SK-N-SH (cell line): ENCODE measurements at regions not wholly inside any gene's neighbourhood (a gene's known extent, or its start where the extent isn't known, plus 50 kb on each side); places are given as distances from the start of the nearest gene placed in this dataset.

Source experiments
- CTCF ChIA-PET: fragments of 300-600, 350-600 bp; formaldehyde crosslinking; extraction: SDS; loops from one replicate; lab custom pipeline; 2021; lab: Yijun Ruan, JAX
- POLR2A ChIA-PET: fragments of 350-600 bp; sonication (Branson Sonifier 250); formaldehyde crosslinking; extraction: SDS; loops from one replicate; lab custom pipeline; 2020; ENCODE audit warnings: antibody characterized with exemption, inconsistent platforms; lab: Yijun Ruan, JAX
- DNase-seq: peaks from one replicate; pipeline ENCODE4 v3.0.0; 2012
- H2AFZ ChIP-seq: fragments of 200-600 bp; sonication (generic); 2 replicates; pipeline ENCODE4 v1.8.1; 2016; ENCODE audit warnings: antibody characterized with exemption, mild to moderate bottlenecking, low read depth
- H3F3A ChIP-seq: fragments of 200-600 bp; sonication (generic); replicated peaks from 2 replicates; pipeline ENCODE3; 2016; ENCODE audit warnings: antibody characterized with exemption, mild to moderate bottlenecking; ENCODE audit not compliant: insufficient read depth
- H3K27ac ChIP-seq, 2 experiments: fragments of 200-500 bp in 1 of 2; fragments of 200-600 bp in 1 of 2; sonication (Bioruptor generic) in 1 of 2; sonication (generic), shearing (Covaris generic) in 1 of 2; 2 replicates each; pipeline versions ENCODE4 v1.5.1 to v1.6.1; 2014 to 2016; ENCODE audit warnings: low read depth in 2 of 2, inconsistent platforms in 1 of 2, low read length in 1 of 2, mild to moderate bottlenecking in 1 of 2, mixed read lengths in 1 of 2
- H3K27me3 ChIP-seq: fragments of 200-600 bp; sonication (generic), shearing (Covaris generic); 2 replicates; pipeline ENCODE4 v1.6.1; 2016; ENCODE audit warnings: mixed run types; ENCODE audit not compliant: insufficient read depth
- H3K36me3 ChIP-seq, 2 experiments: fragments of 200-500 bp in 1 of 2; fragments of 200-600 bp in 1 of 2; sonication (Bioruptor generic) in 1 of 2; sonication (generic) in 1 of 2; replicated peaks in 1 of 2; 2 replicates each; pipeline versions ENCODE3 to v1.5.1; 2014 to 2016; ENCODE audit warnings: low read length in 1 of 2, mild to moderate bottlenecking in 1 of 2; ENCODE audit not compliant: insufficient read depth in 2 of 2, control insufficient read depth in 1 of 2
- H3K4me1 ChIP-seq, 2 experiments: fragments of 200-500 bp in 1 of 2; fragments of 200-600 bp in 1 of 2; sonication (Bioruptor generic) in 1 of 2; sonication (generic), shearing (Covaris generic) in 1 of 2; 2 replicates each; pipeline versions ENCODE4 v1.5.1 to v1.6.1; 2014 to 2016; ENCODE audit warnings: low read depth in 1 of 2, low read length in 1 of 2, mixed run types in 1 of 2; ENCODE audit not compliant: insufficient read depth in 2 of 2, control insufficient read depth in 1 of 2
- H3K4me2 ChIP-seq: fragments of 200-600 bp; sonication (generic), shearing (Covaris generic); 2 replicates; pipeline ENCODE4 v1.6.1; 2017; ENCODE audit warnings: mixed run types
- H3K4me3 ChIP-seq, 2 experiments: fragments of 200-500 bp in 1 of 2; fragments of 200-600 bp in 1 of 2; sonication (Bioruptor generic) in 1 of 2; sonication (generic), shearing (Covaris generic) in 1 of 2; 2 replicates each; pipeline versions ENCODE4 v1.5.1 to v1.8.1; 2014 to 2016; ENCODE audit warnings: low read depth in 2 of 2, inconsistent platforms in 1 of 2, low read length in 1 of 2, mild to moderate bottlenecking in 1 of 2, mixed read lengths in 1 of 2, moderate library complexity in 1 of 2
- H3K79me2 ChIP-seq: fragments of 200-600 bp; sonication (generic); 2 replicates; pipeline ENCODE4 v1.8.1; 2017; ENCODE audit warnings: mild to moderate bottlenecking; ENCODE audit not compliant: insufficient read depth
- H3K9ac ChIP-seq: fragments of 200-600 bp; sonication (generic); 2 replicates; pipeline ENCODE4 v1.6.1; 2017; ENCODE audit warnings: mixed run types
- H3K9me2 ChIP-seq: fragments of 200-600 bp; sonication (generic); 2 replicates; pipeline ENCODE4 v1.6.1; 2017; ENCODE audit warnings: mixed run types
- H3K9me3 ChIP-seq: fragments of 200-600 bp; sonication (generic); 2 replicates; pipeline ENCODE4 v1.6.1; 2017; ENCODE audit warnings: mixed run types, mild to moderate bottlenecking, moderate library complexity
- H4K20me1 ChIP-seq: fragments of 200-600 bp; sonication (generic); 2 replicates; pipeline ENCODE4 v1.6.1; 2017; ENCODE audit warnings: mild to moderate bottlenecking, mixed run types; ENCODE audit not compliant: insufficient read depth
- CHD2 ChIP-seq: fragments of 150-350 bp; IDR thresholded peaks from 2 replicates; pipeline ENCODE4 v1.6.1; 2018; ENCODE audit warnings: low read length; ENCODE audit not compliant: partially characterized antibody
- ELF1 ChIP-seq: IDR thresholded peaks from 2 replicates; pipeline ENCODE4 v1.4.0; 2012
- EP300 ChIP-seq, 2 experiments: IDR thresholded peaks; 2 replicates each; pipeline versions ENCODE4 v1.4.0 to v1.6.1; 2012; ENCODE audit warnings: borderline replicate concordance in 1 of 2, low read depth in 1 of 2, low read length in 1 of 2
- EZH2phosphoT487 ChIP-seq: fragments of 200-600 bp; sonication (generic); IDR thresholded peaks from 2 replicates; pipeline ENCODE4 v1.6.1; 2017; ENCODE audit warnings: low read depth, mixed run types, mild to moderate bottlenecking, antibody characterized with exemption, moderate library complexity, borderline replicate concordance
- FOSL2 ChIP-seq: IDR thresholded peaks from 2 replicates; pipeline ENCODE4 v1.4.0; 2012; ENCODE audit warnings: low read depth, mild to moderate bottlenecking, moderate library complexity, borderline replicate concordance
- FOXJ3 ChIP-seq: sonication (generic); formaldehyde crosslinking; IDR thresholded peaks from 2 replicates; pipeline ENCODE4 v1.5.1; 2020; ENCODE audit warnings: mild to moderate bottlenecking, missing genetic modification reagents
- FOXM1 ChIP-seq: IDR thresholded peaks from 2 replicates; pipeline ENCODE4 v1.4.0; 2012; ENCODE audit warnings: low read depth, mild to moderate bottlenecking
- GABPA ChIP-seq: IDR thresholded peaks from 2 replicates; pipeline ENCODE4 v1.4.0; 2012; ENCODE audit warnings: low read depth, mild to moderate bottlenecking
- GATA2 ChIP-seq: sonication (generic); formaldehyde crosslinking; IDR thresholded peaks from 2 replicates; pipeline ENCODE4 v1.5.0; 2020; ENCODE audit warnings: mild to moderate bottlenecking, missing genetic modification reagents
- MEF2A ChIP-seq: IDR thresholded peaks from 2 replicates; pipeline ENCODE4 v1.4.0; 2012; ENCODE audit warnings: low read depth, borderline replicate concordance
- MXI1 ChIP-seq: IDR thresholded peaks from 2 replicates; pipeline ENCODE4 v1.6.1; 2012; ENCODE audit warnings: mild to moderate bottlenecking, low read depth, low read length, improper control_type of control experiment
- NFIC ChIP-seq: IDR thresholded peaks from 2 replicates; pipeline ENCODE4 v1.4.0; 2012; ENCODE audit warnings: borderline replicate concordance
- NRF1 ChIP-seq: IDR thresholded peaks from 2 replicates; pipeline ENCODE4 v1.6.1; 2012; ENCODE audit warnings: low read depth, mild to moderate bottlenecking, low read length
- RCOR1 ChIP-seq: fragments of 150-350 bp; IDR thresholded peaks from 2 replicates; pipeline ENCODE4 v1.6.1; 2017; ENCODE audit warnings: antibody characterized with exemption, low read length
- SIN3A ChIP-seq: IDR thresholded peaks from 2 replicates; pipeline ENCODE4 v1.6.1; 2012; ENCODE audit warnings: low read depth, mild to moderate bottlenecking, low read length, moderate library complexity, borderline replicate concordance
- SMC3 ChIP-seq: IDR thresholded peaks from 2 replicates; pipeline ENCODE4 v1.6.1; 2012; ENCODE audit warnings: low read depth, low read length, improper control_type of control experiment
- WGBS: methylation state at CpG from one replicate; pipeline ENCODE4 v1.1.6; 2017; ENCODE audit warnings: low lambda C conversion rate; 5-methylcytosine and 5-hydroxymethylcytosine counted together
- TF ChIP-seq, protein P1 (sequence below): fragments of 150-350 bp; IDR thresholded peaks from 2 replicates; pipeline ENCODE4 v1.6.1; 2016; ENCODE audit warnings: mild to moderate bottlenecking, low read depth, low read length
- TF ChIP-seq, protein P2 (sequence below): IDR thresholded peaks from 2 replicates; pipeline ENCODE4 v1.6.1; 2012; ENCODE audit warnings: mild to moderate bottlenecking, low read depth, low read length, moderate library complexity
- TF ChIP-seq, protein P3 (sequence below): IDR thresholded peaks from 2 replicates; pipeline ENCODE4 v1.4.0; 2012; ENCODE audit warnings: low read depth
- TF ChIP-seq, protein P4 (sequence below): IDR thresholded peaks from 2 replicates; pipeline ENCODE4 v1.4.0; 2012; ENCODE audit warnings: low read depth, borderline replicate concordance

DNA sequence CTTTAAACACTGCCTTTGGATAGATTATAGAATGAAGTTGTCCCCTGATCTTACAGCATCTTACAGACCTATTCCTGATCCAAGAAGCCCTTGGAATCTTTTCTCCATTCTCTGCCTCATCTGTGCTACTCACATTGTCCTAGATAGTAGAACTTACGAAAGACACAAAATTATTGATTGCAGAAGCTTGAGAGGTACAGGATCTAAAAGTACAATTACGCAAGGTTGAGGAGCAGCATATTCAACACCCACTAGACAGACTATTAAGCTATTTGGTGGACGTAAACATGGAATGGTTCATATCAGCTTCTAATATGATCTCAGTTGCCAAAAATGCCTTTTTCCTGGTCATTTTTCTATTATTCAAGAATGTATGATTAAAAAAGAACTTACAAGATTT is 90.5 kb upstream of the SEM1 start:
- Histone ChIP-seq H3K27me3 (no peaks in the 10 kb centered on the region; the same call in 1 of the 2 replicates), H3K36me3 (no peaks in the 10 kb centered on the region), H3K4me3 (no peak overlapping the region), H3F3A (no peaks in the 10 kb centered on the region), H3K4me2 (no peak overlapping the region)
- POLR2A ChIA-PET, result no interaction called here
- WGBS, result 44% methylated on average over 3 of the region's 3 CpGs
- TF ChIP-seq GATA2 (CRISPR knock-in tag) (no peak), SIN3A (no peak), ELF1 (no peak), CHD2 (no peak), NFIC (no peak), NRF1 (no peak), FOXM1 (no peak), MXI1 (no peak), RCOR1 (no peak), SMC3 (no peak), EP300 (IDR thresholded peaks at IDR 0.05; ENCODE audit: borderline replicate concordance in 1 of 2, low read depth in 1 of 2, low read length in 1 of 2) (no peak), MEF2A (no peak), FOXJ3 (CRISPR knock-in tag) (no peak), FOSL2 (no peak), GABPA (no peak), EZH2phosphoT487 (no peak)
- TF ChIP-seq, protein P1, sequence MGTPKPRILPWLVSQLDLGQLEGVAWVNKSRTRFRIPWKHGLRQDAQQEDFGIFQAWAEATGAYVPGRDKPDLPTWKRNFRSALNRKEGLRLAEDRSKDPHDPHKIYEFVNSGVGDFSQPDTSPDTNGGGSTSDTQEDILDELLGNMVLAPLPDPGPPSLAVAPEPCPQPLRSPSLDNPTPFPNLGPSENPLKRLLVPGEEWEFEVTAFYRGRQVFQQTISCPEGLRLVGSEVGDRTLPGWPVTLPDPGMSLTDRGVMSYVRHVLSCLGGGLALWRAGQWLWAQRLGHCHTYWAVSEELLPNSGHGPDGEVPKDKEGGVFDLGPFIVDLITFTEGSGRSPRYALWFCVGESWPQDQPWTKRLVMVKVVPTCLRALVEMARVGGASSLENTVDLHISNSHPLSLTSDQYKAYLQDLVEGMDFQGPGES, result no peak
- TF ChIP-seq, protein P2, sequence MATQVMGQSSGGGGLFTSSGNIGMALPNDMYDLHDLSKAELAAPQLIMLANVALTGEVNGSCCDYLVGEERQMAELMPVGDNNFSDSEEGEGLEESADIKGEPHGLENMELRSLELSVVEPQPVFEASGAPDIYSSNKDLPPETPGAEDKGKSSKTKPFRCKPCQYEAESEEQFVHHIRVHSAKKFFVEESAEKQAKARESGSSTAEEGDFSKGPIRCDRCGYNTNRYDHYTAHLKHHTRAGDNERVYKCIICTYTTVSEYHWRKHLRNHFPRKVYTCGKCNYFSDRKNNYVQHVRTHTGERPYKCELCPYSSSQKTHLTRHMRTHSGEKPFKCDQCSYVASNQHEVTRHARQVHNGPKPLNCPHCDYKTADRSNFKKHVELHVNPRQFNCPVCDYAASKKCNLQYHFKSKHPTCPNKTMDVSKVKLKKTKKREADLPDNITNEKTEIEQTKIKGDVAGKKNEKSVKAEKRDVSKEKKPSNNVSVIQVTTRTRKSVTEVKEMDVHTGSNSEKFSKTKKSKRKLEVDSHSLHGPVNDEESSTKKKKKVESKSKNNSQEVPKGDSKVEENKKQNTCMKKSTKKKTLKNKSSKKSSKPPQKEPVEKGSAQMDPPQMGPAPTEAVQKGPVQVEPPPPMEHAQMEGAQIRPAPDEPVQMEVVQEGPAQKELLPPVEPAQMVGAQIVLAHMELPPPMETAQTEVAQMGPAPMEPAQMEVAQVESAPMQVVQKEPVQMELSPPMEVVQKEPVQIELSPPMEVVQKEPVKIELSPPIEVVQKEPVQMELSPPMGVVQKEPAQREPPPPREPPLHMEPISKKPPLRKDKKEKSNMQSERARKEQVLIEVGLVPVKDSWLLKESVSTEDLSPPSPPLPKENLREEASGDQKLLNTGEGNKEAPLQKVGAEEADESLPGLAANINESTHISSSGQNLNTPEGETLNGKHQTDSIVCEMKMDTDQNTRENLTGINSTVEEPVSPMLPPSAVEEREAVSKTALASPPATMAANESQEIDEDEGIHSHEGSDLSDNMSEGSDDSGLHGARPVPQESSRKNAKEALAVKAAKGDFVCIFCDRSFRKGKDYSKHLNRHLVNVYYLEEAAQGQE, result no peak
- TF ChIP-seq, protein P3, sequence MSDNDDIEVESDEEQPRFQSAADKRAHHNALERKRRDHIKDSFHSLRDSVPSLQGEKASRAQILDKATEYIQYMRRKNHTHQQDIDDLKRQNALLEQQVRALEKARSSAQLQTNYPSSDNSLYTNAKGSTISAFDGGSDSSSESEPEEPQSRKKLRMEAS, result no peak
- TF ChIP-seq, protein P4, sequence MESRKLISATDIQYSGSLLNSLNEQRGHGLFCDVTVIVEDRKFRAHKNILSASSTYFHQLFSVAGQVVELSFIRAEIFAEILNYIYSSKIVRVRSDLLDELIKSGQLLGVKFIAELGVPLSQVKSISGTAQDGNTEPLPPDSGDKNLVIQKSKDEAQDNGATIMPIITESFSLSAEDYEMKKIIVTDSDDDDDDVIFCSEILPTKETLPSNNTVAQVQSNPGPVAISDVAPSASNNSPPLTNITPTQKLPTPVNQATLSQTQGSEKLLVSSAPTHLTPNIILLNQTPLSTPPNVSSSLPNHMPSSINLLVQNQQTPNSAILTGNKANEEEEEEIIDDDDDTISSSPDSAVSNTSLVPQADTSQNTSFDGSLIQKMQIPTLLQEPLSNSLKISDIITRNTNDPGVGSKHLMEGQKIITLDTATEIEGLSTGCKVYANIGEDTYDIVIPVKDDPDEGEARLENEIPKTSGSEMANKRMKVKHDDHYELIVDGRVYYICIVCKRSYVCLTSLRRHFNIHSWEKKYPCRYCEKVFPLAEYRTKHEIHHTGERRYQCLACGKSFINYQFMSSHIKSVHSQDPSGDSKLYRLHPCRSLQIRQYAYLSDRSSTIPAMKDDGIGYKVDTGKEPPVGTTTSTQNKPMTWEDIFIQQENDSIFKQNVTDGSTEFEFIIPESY, result no peak
- TF ChIP-seq, all 33 proteins: peak for 0
- no peaks in the 10 kb centered on the region for H3K79me2 ChIP-seq
- DNase-seq, result no peak
- no peaks in the 10 kb centered on the region for H3K9me2 ChIP-seq
- H4K20me1 ChIP-seq, result no peaks in the 10 kb centered on the region
- H3K9me3 ChIP-seq, result no peaks in the 10 kb centered on the region
- H3K9ac ChIP-seq, result no peak overlapping the region
- H3K4me1 ChIP-seq, result no peaks in the 10 kb centered on the region; a peak in 1 of 4 replicates
- H3K27ac ChIP-seq, result no peak overlapping the region
- no peak overlapping the region for H2AFZ ChIP-seq
- CTCF ChIA-PET, result no interaction called here
